ENCODE measurements at regions not wholly inside any gene's neighbourhood (a gene's known extent, or its start where the extent isn't known, plus 50 kb on each side); places are given as distances from the start of the nearest gene placed in this dataset.

DNA sequence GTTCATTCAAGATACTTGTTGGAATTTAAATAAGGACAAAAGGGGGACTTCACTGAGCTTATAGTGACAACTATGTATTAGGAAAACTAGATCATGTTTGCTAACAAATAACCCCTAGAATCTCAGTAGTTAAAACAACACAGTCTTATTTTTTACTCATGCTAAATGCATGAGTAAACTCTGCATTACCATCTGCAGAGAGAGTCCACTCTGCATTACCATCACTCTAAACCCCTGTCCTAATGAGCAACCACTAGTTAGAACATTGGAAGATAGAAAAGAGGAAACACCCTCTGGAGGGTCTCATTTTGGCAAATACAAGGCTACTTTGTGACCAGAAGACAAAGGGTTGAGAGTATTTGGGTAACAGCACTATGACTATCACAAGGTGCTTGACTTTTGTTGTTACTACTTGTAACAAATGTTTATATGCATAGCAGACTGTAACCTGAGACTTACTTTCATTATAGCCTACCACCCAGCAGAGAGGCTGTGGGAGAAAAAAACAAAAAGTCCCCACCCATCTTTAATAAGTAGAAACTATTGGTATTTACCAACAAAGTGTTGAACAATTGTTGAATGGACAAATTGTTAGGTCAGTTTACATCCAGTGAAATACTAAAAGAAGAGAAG, 99.1 kb downstream of the OXSM start:
- TF ChIP-seq, protein P1, sequence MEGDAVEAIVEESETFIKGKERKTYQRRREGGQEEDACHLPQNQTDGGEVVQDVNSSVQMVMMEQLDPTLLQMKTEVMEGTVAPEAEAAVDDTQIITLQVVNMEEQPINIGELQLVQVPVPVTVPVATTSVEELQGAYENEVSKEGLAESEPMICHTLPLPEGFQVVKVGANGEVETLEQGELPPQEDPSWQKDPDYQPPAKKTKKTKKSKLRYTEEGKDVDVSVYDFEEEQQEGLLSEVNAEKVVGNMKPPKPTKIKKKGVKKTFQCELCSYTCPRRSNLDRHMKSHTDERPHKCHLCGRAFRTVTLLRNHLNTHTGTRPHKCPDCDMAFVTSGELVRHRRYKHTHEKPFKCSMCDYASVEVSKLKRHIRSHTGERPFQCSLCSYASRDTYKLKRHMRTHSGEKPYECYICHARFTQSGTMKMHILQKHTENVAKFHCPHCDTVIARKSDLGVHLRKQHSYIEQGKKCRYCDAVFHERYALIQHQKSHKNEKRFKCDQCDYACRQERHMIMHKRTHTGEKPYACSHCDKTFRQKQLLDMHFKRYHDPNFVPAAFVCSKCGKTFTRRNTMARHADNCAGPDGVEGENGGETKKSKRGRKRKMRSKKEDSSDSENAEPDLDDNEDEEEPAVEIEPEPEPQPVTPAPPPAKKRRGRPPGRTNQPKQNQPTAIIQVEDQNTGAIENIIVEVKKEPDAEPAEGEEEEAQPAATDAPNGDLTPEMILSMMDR (conservative IDR thresholded peaks at IDR 0.05; ENCODE audit: low read depth, low read length): no peak
- TF ChIP-seq EZH2phosphoT487 (IDR thresholded peaks at IDR 0.05; ENCODE audit: borderline replicate concordance, low read length): no peak
- TF ChIP-seq EZH2 (IDR thresholded peaks at IDR 0.05; ENCODE audit: low read length, unreplicated experiment): no peak
